Keratinocyte (primary cell): ENCODE measurements at regions not wholly inside any gene's neighbourhood (a gene's known extent, or its start where the extent isn't known, plus 50 kb on each side); places are given as distances from the start of the nearest gene placed in this dataset.

Experiments used
- CTCF ChIP-seq, 3 experiments: IDR thresholded peaks in 1 of 3; conservative IDR thresholded peaks in 1 of 3; optimal IDR thresholded peaks in 1 of 3; 2 replicates in 2 of 3; 3 replicates in 1 of 3; pipeline versions ENCODE3 to v1.5.1; 2011; ENCODE audit warnings: low read length in 3 of 3, mild to moderate bottlenecking in 3 of 3, moderate library complexity in 2 of 3, control low read depth in 1 of 3, inconsistent platforms in 1 of 3; ENCODE audit not compliant: insufficient read depth in 2 of 3; ENCODE audit errors: extremely low read depth in 1 of 3
- EZH2 ChIP-seq: IDR thresholded peaks from one replicate; pipeline ENCODE4 v1.6.1; 2012; ENCODE audit warnings: inconsistent platforms, mild to moderate bottlenecking, low read length, moderate library complexity

GRCh38 chr7:109696723-109697122, 1127.0 kb downstream of the DNAJB9 start:
- no peak for TF ChIP-seq CTCF (optimal IDR thresholded peaks at IDR 0.05 in 1 of 3, IDR thresholded peaks at IDR 0.05 in 1 of 3, conservative IDR thresholded peaks at IDR 0.05 in 1 of 3; ENCODE audit: extremely low read depth in 1 of 3, insufficient read depth in 2 of 3, low read length in 3 of 3)
- TF ChIP-seq EZH2 = no peak
